ENCODE measurements at regions not wholly inside any gene's neighbourhood (a gene's known extent, or its start where the extent isn't known, plus 50 kb on each side); places are given as distances from the start of the nearest gene placed in this dataset.
"Not testable (repeated sequence)": the region's sequence is repeated elsewhere in the genome, so short reads cannot be mapped to it uniquely, and the experiment has no call there.

DNA sequence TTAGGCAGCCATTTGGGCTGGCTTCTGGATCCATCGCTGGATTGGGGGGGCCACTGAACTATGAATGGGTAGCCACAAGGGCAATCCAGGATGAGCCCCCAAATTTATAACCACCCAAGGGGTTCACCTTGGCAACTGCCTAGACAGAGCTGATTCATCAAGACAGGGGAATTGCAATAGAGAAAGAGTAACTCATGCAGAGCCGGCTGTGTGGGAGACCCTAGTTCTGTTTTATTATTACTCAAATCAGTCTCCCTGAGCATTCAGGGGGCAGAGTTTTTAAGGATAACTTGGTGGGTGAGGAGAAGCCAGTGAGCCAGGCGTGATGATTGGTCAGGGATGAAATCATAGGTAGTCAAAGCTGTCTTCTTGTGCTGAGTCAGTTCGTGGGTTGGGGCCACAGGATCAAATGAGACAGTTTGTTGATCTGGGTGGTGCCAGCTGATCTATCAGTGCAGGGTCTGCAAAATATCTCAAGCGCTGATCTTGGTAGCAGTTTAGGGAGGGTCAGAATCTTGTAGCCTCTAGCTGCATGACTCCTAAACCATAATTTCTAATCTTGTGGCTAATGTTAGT lies 57.9 kb downstream of the DNAJB9 start:
- DNase-seq, result no peak

DNA sequence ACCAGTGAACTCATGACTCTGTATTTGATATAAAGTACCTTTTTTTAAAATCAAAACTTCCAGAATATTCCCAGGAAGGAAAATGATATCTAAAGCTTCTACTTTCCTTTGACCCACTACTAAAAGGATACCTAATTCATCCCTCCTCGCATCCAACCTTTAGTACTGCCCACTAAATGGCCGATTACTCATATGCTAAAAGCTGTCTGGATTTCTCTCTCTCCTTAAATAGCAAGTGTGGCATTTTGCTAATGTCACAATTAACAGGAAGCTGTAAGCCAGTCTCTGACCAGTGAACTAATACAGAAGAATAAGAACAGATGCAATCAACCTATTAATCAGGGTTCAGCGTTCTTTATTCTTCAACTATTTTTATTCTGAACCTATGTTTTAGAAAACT lies 59.0 kb downstream of the DNAJB9 start:
- DNase-seq, result no peak

DNA sequence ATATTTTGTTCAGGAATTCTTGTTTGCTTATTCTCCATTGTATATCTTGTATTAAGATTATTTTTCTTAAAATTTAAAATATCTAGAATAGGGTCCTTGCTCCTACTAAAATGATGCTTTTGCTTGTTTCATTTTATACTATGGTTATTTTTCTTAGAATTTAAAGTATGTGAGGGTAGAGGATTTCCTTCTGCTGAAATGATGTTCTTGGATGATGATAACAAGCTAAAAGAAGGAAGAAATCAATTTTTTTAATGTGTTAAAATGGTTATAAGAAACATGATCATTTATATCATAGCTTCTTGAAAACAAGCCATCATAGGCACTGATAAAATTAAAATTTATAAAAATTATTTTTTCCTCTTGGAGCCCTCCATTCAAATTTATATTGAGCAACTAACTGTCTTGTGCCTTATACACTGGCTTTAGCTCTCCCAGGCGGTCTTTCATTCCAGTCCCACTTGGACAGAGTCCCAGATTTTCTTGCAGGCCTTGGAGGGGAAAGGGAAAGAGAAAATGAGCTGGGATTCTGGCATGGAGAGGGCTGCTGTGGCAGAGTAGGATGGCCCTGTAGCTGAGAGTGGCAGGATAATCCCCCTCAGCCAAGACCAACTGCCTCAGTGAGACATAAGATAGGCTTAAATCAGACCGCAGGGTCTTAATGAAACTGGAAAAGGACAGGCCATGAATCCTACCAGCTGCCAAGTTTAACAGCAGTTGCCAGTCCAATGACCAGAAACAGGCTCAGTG lies 60.2 kb downstream of the DNAJB9 start:
- DNase-seq, result no peak

DNA sequence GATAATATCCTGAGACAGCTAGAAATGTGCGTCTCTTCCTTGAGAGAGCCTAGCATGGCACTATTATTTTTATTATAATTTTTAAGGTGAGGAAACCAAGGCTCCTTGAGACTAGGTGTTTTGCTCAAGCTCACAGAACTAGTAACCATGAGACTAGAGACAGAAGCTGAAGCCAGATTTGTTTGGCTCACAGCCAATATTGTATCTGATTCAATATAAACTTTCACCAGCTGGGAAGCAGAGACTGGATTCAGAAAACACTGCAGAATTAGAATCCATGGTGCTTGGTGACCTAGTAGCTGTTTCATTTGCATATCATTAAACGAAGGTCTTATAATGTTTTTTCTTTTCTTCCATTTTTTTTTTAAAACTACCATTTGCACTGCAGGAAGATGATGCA lies 64.4 kb downstream of the DNAJB9 start:
- DNase-seq, result no peak

DNA sequence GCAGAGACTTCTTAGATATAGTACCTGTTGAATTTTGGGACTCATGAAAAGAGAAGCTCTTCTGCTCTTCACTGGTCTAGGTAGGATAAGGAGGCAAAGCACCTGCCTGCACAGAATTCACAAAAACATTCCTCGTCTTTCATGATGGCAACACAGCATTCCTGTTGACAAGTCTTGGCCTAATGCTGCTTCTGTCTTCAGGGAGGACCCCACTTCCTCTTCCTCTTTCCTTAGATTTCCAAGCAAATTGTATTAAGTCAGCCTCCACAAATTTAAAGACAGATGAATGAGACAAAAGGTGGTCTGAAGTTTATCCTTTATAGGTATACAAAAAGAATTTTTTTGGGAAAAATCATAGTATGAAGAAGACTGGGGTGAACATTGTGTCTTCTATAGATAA lies 64.9 kb downstream of the DNAJB9 start:
- no peak for DNase-seq

DNA sequence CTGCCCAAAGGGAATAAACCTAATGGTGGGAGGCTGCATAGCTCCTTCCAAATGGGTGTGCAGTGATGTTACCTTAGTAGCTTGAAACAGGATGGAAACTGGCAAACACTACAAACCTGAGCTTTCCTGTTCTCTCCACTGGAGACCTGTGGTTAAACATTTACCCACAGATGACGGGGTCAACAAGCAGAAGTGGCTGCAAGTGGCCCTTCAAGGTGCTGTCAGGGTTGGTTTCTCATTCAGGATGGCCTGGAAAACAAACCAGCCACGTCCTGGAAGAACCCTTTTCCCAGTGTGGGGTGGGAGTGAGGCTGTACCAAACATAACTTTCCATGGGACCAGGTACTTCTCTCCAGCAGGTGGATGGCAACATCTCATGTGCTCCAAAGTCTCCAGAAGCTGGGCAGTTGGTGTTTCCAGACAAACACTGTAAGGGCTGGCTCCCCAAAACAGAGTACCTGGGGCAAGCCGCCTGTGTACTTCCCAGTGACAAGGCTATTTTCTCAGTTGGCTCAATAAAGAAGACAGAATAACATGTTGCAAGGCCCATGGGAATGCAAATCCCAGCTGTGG lies 67.5 kb downstream of the DNAJB9 start:
- no peak for DNase-seq

DNA sequence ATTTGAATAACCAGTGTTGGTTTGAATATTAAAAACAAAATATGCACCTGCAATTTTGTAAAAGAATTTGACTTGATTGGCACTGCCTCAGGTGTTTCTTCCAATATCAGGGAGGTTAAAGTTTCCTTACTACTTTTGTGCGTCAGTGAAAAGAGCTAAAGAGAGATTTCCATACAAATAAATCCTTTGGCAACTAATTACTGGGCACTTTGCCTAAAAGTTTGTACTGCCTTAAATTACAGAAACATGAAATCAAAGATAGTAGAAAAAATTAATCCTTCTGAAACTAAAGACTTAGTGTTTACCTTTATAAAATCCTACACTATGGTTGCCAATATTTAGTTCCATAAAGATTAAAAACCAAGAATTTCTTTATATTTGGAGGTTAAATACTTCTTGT lies 72.5 kb downstream of the DNAJB9 start:
- no peak for DNase-seq

DNA sequence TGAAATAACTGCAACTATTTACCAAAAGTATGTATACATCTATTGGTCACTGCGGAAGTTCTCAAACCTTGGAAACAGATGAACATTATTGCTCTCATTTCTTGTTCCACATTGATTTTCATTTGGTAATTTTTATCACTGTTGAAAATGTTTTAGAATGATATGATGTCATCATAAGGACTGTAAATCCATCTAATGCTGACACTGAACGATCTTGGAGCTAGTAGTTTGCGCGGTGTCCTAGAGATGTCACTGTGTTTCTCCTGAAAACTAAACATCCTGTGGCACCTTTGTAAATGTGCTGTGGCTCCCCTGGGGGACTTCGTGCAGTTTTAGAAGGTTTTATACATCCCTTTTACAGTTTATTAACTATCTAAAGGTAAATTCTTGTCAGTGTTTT lies 73.5 kb downstream of the DNAJB9 start:
- DNase-seq, result no peak

DNA sequence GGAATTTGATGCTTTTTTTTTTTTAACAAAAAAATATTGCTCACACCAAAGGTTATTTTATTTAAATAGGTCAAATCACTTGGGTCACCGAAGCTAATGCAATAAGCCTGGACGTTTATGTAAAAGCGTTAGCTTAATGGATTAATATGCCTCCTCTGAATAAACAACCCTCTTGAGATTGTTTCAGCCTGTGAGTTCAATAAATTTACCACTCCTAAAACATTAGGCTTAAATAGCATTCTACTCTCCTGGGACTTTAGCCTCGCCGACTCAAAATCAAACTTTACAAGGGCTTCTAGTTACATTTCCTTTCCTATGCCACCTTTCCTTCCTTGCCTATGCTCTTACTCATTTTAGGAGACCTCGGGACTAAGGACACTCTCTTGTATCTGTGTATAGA lies 79.3 kb downstream of the DNAJB9 start:
- DNase-seq, result no peak

DNA sequence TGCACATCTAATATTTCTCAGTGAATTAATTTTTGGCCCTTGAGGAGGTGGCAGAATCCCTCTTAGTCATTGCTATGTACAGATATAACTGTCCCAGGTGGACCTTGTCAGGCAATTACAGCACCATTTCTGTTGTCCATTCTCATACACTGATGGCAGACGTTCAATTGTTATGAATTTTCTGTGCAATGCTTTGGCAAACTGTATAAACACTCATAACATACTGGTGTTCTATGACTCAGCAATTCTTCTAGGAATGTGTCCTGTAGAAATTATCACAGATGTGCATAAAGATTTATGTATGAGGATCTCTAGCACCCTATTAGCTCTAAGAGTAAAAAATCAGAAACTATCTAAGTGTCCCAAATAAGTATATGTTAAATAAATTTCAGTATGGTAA lies 80.8 kb downstream of the DNAJB9 start:
- DNase-seq, result no peak

DNA sequence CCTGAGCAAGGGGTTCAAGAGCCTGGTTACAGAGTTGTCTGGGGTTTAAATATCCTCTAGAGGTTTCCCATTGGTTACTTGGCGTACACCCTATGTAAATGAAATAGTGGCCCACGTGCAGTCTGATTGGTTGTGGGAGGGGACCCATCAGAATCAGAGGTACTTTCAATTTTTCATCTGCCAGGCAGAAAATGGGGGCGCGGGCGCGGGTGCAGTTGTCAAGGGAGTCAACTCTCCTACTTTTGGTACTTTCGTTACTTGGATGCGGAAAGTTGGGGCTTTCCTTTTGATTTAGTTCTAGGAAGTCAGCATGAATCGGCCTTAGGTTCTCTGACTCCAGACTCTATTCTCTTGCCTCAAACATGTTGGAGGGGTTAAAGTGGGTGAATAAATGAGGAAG lies 83.2 kb downstream of the DNAJB9 start:
- DNase-seq, result no peak

DNA sequence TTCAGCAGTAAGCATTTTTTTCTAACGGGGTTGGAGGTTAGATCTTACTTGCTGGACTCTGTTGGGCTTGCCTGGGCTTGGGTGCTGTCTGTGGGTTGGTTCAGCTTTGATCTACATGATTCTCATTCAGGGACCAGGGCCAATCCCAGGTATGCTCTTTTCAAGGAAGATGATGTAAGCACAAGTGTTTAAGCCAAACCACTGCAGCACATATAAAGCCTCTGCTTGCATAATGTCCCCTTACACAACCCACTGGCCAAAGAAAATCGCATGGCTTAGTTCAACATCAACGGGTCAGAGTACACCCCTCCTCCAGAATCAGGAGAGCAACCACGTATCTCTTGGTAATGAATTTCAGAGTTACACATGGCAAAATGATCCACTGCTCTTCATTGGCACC lies 83.9 kb downstream of the DNAJB9 start:
- DNase-seq, result no peak

DNA sequence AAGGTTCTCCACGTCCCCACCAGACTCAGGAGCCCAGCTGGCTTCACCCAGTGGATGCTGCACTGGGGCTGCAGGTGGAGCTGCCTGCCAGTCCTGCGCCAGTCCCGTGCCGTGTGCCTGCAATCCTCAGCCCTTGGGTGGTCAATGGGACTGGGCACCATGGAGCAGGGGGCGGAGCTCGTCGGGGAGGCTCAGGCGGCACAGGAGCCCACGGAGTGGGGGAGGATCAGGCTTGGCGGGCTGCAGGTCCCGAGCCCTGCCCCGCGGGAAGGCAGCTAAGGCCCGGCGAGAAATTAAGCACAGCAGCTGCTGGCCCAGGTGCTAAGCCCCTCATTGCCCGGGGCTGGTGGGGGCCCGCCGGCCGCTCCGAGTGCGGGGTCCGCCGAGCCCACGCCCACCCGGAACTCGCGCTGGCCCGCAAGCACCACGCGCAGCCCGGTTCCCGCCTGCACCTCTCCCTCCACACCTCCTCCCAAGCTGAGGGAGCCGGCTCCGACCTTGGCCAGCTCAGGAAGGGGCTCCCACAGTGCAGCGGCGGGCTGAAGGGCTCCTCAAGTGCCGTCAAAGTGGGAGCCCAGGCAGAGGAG lies 87.6 kb downstream of the DNAJB9 start:
- DNase-seq, result not testable (repeated sequence)

DNA sequence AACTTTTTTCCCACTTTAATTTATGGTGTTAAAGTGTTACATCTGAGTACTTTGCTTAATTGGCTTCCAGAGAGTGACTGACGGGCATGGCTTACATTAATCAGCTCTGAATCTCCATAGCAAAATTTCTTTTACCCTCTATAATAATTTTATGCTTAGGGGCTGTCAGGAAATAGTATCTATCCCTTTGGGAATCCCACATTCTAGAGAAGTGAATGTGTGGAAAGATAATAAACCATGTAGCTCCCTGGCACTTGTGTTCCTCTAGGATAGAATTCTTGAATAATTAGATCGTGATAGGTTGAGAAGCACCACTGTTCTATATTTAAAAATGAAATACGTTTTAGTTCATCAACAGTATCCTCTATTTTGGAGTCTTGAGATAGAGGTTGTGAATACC lies 89.6 kb downstream of the DNAJB9 start:
- no peak for DNase-seq

DNA sequence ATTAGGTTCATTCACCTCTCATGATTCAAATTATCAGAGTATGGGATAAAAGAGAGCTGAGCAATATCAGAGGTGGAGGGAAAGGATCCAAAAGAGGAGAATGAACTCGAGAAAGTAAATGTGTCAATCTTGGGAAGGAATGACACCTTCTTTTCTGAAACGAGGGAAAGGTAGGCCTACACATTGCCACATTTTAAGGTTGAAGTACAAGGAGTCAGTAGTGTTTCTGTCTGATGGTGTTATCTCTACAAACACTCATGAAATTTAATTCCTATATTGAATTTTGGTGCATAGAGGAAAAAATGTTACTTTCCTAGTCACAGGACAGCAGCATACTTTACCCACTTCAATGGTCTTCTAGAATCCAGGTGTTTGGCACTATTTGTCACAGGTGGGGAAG lies 90.2 kb downstream of the DNAJB9 start:
- no peak for DNase-seq

DNA sequence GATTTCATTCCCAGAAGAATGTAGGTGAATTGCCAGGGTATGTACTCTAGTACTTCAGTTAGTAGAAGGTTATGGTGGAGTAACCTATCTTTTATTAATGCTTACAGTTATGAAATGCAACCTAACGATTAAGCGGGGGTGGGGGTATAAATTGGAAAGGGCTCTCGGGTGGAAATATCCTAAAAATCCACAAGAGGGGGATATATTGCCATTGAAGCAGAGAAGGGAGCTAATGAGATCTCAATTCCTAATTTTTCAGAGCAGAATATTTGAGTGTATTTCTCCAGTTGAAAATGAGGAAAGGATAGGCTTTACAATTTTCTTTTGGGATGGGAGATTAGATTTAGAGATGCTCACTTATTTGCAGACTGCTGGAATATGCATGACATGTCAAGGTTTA lies 90.8 kb downstream of the DNAJB9 start:
- no peak for DNase-seq

DNA sequence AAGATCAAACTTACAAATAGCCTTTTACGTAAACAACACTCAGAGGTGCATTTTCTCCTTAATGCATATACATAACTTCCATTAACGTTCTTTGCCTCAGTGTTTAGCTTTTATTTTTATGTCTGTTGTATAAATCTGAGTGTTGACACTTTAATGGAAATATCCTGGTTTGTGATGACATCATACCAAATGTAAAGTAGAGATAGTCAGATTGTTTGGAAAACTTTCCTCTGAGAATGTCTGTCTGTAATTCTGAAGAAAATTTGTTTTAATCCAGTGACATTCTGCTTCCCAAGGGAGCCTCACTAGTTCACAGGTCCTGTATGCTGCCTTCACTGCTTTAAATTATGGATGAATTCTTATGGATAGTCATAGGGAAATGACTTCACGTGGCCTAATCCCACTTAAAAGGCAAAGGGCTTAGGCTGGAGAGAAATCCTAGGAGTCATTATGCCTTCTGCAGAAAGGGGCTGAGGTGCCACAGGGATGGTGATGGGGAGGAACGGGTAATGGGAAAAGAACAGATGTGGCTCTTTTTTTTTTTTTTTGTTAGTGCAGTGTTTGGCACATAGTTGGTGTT lies 93.2 kb downstream of the DNAJB9 start:
- no peak for DNase-seq

DNA sequence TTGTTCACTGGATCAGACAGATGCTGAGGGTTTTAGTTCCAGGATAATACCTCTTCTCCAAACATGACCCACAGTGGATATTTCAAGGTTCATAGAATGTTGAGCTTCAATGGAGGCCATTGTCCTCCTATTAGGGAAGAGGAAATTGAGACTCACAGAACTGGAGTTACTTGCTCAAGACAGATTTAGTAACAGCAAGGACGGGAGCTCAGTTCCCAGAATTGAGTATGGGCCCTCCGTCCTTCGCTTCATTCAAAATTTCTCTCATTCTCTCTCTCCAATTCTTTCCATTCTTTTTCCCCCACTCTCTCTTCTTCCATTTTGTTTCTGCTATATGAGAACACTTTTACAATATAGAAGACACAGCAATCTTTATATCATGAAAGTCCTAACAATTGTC lies 94.0 kb downstream of the DNAJB9 start:
- no peak for DNase-seq

DNA sequence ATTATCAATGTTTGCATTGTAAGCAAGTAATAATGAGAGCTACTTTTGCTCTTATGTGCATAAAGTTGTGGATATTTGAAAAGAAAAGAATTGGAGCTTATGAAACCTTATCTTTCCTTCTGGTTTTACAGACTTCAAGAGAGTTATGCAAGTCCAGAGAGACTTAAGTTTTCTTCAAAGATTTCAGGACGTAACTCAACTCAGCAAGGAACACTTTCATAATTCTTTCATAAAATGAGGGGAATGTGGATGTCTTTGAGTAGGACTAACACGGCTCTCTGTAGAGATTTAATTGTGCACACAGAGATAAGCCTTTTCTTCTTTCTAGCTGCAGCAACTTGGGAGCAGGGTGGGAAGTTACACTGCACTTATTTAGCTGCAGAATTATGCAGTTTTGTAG lies 97.5 kb downstream of the DNAJB9 start:
- no peak for DNase-seq

DNA sequence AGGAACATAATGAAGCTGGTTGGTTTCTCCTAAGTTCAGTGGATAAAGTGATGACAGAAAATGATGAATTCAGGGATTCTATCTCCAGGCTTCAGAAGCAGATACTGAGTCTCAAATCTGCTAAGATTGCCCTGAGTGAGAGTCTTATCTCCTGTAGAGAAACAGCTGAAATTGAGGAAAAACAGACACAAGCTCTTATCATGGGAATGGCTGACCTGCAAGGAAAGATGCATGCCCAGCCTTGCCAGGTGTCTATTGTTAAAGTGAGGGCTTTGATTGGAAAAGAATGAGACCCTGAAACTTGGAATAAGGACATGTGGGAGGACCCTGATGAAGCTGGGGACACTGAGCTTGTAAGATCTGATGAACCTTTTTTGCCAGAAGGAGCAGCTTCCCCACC lies 100.3 kb downstream of the DNAJB9 start:
- DNase-seq, result no peak

DNA sequence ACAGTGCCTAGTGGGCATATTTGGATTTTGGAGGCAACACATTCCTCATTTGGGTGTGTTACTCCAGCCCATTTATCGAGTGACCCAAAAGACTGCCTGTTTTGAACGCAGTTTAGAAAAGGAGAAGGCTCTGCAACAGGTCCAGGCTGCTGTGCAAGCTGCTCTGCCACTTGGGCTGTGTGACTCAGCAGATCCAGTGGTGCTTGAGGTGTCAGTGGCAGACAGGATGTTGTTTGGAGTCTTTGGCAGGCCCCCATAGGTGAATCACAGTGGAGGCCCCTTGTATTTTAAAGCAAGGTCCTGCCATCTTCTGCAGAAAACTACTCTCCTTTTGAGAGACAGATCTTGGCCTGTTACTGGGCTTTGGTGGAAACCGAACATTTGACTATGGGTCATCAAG lies 104.0 kb downstream of the DNAJB9 start:
- DNase-seq, result not testable (repeated sequence)

DNA sequence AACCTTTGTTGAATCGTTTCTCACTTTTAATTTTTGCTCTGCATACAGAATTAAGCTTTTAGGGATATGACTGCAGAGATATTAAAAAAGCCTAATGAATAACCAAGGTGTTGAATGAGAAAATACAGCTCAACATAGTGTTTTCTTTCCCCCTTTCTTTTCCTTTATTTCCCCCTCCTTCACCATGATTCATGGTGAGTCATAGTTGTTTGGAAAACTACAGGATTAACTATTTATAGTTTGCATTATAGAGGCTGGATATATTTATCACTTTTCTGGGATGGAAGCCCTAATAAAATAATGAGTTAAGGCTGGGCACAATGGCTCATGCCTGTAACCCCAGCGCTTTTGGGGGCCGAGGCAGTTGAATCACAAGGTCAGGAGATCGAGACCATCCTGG lies 115.0 kb downstream of the DNAJB9 start:
- no peak for DNase-seq

DNA sequence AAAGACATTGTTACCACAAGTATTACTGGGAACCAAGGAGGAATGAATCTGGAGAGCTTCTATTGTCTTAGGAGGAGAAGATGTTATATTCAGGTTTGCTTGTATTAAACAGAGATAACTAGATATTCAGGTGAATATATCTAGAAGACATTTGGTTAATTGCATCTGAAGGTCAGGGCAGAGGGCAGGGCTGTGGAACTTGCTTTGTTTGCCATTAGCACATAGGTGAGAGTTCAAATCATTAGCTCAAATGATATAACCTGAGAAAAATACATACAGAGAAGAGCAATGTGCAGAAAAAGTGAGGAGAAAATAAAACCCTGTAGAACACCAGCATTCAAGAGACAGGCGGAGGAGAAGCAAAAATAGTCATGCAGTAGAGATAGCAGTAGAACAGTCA lies 116.8 kb downstream of the DNAJB9 start:
- DNase-seq, result no peak

DNA sequence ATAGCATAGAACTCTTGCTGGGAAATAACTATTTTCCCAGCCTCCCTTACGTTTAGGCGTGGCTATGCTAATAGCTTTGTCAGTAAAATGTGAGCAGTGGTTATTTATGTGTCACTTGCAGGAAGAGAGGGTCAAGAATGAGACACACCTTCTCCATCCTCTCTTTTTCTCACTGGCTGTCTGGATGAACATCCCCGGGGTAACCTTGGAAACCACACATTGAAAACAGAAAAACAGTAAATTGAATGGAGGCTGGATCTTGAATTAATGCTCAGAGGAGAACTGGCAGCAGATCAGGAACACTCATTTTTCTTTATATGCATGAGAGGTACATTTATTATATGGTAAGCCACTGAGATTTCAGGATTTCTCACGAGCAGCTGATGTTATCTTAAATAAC lies 127.6 kb downstream of the DNAJB9 start:
- no peak for DNase-seq

All from activated CD4-positive, alpha-beta T cell treated with anti-CD3 and anti-CD28 coated beads, Interleukin-2, amount 50 U/mL, for 16 hours (primary cell).